MV-4-11 (cell line): ENCODE measurements at regions not wholly inside any gene's neighbourhood (a gene's known extent, or its start where the extent isn't known, plus 50 kb on each side); places are given as distances from the start of the nearest gene placed in this dataset.
"Not testable (repeated sequence)": the region's sequence is repeated elsewhere in the genome, so short reads cannot be mapped to it uniquely, and the experiment has no call there.

Experiments used
- DNase-seq: peaks from one replicate; lab custom pipeline; 2025; lab: John Stamatoyannopoulos, UW

DNA sequence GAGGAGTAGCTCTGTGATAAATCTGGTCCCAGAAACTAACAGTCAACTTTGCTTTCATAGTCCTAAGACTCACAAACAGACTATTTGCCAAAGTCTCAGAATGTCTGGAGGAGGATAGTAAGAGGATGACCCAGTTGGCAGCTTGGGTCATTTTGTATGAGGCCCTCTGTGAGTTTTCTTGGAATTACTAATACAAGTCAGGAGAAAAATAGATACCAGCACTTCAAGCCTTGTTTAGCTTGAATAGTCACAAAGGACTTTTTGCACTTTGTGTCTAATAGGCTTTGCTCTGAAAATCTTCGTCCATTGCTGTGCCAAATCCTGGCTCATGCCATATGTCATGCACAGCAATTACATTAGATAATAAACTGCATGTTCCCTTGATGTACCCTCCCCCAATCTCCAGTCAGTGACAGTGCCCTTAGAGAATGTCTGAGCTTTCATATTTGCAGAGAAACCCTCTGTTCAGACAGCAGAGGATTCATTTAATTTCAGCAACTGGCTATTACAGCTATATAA, 612.8 kb downstream of the CSNK1G3 start:
- no peak for DNase-seq

DNA sequence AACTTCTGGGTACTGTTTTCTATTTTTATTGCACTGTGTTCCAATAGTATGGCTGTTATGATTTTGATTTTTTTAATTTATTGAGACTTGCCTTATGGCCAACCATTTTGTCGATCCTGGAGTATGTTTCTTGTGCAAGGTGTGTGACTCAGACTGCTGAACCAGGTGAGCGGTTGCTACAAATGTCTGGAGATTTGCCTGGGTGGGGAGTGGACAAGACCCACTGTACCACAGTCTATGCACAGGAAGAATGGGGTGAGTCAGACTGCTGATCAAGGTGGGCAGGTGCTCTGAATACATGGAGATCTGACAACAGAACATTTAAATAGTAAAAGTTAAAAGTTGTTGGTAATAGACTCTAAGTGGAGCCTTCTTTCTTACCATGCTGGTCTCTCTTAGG, 609.2 kb downstream of the CSNK1G3 start:
- DNase-seq = no peak

DNA sequence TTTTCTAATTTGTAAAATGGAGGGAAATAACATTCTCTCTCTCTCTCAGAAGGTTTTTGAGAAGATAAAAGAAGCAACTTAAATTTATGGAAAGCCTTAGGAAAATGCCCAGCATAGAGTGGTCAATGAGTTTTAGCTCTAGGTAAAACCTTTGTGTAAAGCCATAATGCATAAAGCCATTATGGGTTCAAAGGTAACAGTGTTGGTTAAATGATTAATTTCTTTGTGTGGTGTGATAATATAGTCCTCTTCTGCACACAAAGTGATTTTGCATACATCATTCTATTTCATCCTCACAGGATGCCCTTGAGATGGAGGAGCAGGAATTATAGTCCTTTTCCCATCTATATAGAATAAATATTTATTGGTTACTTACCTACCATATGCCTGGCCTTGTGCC, 602.9 kb downstream of the CSNK1G3 start:
- no peak for DNase-seq

DNA sequence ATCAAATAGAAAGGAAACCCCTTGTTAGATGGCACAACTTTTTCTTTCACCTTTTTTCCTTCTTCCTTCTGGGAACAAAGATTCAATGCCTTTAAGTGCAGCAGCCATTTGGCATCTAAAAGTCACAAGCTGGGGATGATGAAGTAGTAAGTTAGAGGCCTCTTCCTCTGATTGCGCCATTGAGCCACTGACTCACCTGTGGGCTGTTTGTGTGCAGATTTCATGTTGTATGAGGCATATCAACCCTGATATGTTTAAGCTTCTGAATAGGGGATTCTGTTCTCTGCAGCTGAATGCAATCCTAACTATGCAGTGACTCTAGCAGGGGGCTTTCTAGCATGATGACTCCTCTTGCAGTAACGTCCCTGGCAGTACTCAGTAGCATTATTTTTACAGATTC, 599.9 kb downstream of the CSNK1G3 start:
- DNase-seq = no peak

DNA sequence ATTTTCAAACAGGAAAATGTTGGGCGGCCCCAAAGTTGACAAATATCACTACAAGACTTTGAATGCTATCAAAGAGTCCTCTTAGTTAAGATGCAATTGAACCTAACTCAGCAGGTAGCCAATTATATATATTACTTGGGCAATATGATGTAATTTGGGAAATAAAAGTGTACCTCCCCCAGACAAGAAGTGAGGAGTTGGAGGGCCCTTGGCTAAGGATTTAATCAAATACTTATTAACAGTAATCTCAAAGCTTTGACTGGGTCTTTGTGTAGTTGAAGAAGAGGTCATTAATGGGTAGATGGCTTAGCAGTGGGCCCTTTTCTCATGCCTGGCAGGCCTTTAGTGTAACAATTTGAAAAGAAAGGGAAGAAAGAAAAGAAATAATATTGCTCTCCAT, 599.0 kb downstream of the CSNK1G3 start:
- DNase-seq = no peak

DNA sequence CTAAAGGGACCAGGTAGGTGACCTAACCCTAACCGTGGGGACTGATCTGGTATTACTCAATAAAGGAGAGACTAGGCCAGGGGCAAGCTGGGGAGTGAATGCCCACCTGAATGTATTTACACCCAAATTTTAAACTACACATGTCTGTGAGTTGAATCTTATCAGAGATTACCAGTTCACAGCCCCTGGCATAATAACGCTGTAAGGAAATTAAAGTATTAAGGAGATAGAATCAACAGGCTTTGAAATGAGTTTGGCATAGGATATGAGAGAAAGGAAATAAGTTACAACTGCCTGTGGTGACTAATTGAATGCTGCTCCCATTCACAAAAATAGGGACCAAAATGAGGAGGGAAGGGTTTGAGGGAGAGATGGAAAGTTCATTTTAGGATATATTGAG, 593.3 kb downstream of the CSNK1G3 start:
- DNase-seq = no peak

DNA sequence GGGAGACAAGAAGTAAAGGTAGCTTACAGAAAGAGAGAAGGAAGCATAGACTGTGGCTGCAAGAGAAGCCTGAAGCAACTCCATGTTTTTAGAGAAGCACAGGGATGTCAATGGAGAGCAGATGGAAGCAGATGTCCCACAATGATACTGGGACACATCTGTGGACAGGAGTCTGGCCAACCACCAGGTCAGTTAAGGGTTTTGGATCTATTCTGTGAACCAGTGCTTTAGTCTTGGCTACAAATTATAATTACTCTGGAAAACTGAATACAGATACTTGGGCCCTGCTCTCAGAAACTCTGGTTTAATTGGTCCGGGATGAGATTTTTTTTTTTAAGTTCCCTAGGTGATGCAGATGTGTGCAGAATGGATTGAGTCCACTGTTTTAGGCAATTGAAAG, 592.8 kb downstream of the CSNK1G3 start:
- no peak for DNase-seq

DNA sequence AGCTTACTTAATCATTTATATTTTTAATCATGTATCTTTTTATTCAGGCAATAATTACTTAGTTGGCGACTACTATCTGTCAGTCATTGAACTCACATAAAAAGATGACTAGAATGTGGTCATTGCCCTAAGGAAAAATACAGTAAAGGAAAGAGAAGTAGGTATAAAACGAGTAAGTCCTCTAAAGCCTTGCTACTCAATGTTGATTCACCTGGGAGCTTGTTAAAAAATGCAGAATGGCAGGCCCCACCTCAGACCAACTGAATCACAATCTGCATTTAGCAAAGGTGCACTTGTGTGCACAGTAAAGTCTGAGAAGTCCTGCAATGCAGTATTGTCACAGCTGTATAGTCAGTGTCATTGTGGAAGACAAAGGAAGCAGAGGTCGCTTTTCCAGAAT, 592.4 kb downstream of the CSNK1G3 start:
- DNase-seq = no peak

DNA sequence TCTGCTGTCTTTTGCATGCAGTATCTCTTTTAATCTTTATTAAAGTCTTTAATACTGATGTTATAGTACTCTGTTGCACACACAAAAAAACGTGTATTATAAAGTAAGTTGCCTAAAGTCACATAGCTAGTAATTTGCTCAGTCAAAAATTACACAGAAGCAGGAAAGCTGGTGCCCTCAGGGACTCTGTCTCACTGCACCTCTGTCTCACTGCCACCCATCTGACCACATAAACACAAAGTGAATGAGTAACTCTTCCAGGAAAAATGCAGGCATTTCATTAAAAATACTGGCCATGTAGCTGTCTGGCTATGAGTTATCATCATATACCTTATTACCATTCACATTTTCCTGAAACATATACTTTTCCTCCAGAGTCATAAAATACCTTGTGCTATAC, 591.7 kb downstream of the CSNK1G3 start:
- no peak for DNase-seq

DNA sequence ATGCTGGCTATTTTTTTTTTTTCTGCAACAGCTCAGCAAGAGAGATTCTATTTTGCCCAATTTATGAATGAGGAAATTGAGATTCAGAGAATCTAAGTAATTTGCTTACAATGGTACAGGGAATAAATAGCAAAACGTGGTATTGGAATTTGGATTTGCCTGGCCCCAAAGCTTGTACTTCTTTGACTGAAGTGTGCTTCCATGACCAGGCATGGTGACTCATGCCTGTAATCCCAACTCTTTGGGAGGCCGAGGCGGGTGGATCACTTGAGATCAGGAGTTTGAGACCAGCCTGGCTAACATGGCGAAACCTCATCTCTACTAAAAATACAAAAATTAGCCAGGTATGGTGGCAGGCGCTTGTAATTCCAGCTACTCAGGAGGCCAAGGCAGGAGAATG, 591.1 kb downstream of the CSNK1G3 start:
- not testable (repeated sequence) for DNase-seq

DNA sequence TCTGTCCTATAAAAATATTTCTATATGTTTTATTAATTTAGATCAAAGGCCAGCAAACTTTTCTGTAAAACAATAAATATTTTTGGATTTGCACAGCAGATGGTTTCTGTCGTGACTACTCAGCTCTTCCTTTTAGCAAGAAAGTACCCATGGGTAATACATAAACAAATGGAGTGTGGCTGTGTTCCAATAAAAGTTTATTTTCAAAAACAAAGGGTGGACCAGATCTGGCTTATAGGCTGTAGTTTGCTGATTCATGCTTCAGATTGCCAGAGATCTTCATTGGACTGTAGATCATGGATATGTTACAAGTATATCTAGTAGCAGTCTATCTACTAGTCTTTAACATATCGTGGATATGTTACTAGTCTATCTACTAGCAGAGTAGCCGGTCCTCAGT, 590.5 kb downstream of the CSNK1G3 start:
- no peak for DNase-seq

DNA sequence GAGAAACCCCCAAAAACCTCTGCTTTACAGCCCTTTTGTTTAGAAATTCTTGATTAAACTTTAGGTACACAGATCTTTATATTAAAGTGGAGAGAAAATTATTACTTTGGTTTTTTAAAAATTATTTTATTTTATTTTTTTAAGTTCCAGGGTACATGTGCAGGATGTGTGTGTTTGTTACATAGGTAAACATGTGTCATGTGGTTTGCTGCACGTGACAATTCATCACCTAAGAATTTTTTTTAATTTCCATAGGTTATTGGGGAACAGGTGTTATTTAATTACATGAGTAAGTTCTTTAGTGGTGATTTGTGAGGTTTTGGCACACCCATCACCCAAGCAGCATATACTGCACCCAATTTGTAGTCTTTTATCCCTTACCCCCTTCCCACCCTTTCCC, 581.7 kb downstream of the CSNK1G3 start:
- DNase-seq = no peak

DNA sequence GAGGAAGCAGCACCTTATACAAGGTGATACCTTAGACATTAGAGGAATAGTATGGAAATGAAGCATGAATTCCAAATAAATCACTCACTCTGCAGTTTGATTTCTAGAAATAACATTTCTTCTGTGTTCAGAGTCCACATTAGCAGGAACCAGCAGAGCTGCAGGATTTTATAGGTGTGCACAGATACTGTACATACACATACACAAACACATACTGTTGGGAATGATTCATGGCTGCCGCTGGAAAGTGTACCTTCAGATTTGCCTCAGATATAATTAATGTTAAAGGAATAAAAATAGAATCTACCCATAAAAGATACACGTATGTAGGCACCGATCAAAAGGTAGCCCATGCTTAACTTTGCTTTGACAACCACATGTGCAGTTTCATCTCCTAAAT, 578.1 kb downstream of the CSNK1G3 start:
- no peak for DNase-seq

DNA sequence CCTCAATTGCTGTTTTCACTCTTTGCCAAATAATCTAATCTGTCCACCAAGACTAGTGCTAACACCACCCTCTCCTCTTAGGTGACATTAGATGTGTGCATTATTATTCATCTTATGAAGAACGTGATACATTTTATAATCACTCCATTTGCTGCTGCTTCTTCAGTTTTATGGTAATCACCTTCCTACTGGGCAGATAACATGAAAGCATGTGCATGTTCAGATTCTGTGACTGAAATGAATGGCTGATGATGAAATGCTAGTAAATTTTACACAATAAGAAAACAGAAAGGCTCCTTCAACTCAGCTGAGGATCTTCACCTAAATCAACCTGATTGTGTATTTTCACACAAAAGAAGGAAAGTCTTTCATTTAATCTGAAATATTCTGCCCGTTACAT, 577.6 kb downstream of the CSNK1G3 start:
- no peak for DNase-seq

DNA sequence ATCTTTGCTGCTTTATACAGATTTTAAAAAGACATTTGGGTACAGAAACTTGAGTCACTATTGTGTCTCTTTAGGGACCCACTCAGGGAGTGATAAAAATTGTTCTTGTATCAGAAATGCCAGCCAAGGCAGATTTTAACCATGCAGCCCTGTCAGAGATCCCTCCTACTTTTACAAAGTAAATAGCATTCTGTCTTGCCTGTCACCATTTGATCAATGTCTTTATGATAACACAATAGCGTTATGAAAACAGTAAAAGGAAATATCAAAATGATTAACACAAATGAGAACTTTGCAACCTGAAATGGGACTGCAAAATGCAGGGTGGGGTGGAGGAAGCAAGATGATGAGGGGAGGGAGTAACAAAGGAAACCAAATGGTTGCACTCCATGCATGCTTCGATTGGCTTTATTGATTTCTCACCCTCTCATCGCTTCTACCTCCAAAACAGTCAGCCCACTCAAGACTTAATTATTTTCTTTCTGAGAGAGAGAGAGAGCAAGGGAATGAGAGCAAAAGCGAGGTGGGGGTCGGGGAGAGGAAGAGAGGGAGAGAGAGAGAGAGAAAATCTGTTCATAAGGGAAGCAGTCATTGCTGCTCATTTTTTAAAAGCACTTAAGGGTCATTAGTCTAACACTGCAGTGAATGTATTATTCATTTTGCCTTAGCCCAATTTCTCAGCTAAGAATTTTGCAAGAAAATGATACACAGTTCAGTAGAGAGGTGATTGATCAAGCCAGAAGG, 576.5 kb downstream of the CSNK1G3 start:
- DNase-seq = no peak

DNA sequence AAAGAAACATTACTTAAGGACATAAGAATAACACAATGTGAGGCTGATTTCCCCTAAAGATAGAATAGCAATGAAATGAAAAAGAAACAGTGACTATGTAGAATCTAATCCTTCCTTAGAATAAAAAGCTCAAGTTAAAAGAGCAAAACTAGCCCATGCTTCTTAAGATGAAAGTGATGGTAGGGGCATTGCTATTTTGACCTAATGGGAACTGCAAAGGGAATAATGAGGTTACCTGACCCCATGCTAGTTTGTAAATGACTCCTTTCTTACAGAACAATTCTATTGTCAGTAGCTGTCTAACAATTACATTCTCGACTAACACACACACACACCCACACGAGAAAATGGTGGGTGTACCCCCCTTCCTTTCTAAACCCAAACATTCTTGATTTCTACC, 575.8 kb downstream of the CSNK1G3 start:
- DNase-seq = no peak

DNA sequence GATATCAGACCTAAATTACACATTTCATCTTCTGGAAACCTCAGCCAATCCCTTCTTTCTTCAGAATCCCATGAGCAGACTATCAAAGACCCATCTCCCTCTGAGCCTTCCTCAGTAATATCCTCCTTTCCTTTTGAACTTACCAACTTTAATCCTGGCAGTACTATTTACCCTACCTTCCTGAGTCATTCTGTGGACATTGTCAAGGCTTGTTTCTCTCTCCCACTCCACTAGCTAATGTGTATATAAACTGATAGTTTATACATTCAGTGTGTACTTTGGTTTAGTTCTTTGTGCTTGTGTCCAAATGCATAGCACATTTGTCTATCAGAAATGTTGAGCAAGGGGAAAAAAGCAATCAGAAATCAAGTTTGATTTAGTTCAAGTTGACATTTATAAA, 568.3 kb downstream of the CSNK1G3 start:
- no peak for DNase-seq

DNA sequence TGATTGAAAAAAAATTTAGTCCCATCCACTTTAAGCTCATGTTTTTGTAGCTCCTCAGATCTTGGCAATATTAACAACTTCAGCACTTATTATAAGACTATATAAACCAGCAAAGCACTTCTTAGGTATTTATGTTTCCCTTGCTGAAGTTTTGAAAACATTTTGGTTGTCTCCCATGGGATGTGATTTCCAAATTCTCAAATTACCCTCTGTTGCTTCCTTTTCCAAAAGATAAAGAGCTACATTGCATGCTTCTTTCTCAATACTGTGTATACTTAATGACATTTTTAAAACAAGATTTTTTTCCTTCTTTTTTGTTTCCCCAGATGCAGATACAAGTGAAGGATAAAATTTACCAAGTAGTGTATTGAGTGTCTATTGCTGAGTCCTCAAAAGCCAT, 567.1 kb downstream of the CSNK1G3 start:
- no peak for DNase-seq

DNA sequence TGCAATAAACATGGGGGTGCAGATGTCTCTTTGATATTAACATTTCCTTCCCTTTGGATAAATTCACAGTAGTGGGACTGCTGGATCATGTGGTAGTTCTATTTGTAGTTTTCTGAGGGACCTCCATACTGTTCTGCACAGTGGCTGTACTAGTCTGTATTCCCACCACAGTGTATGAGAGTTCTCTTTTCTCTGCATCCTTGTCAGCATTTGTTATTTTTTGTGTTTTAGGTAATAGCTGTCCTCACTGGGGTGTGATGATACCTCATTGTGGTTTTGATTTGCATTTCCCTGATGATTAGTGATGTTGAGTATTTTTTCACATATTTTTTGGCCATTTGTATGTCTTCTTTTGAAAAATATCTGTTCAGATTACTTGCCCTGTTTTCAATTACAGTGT, 562.5 kb downstream of the CSNK1G3 start:
- DNase-seq = no peak

DNA sequence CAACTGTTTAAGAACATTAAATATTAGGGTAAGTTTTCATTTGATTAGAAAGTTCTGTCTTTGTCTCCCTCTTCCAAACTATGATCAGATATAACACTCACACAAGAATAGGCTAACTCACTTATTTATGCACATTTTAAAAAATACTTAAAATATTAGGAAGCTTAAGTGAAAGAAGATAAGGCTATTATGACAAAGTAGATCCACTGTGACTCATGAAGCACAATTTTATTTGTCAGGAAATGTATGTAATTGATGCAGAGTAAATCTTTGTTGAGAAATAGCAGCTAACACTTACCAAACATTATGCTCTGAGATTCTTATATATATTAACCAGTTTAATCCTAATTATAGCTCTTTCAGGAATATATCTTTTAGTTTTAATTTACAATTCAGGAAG, 560.6 kb downstream of the CSNK1G3 start:
- DNase-seq = no peak

DNA sequence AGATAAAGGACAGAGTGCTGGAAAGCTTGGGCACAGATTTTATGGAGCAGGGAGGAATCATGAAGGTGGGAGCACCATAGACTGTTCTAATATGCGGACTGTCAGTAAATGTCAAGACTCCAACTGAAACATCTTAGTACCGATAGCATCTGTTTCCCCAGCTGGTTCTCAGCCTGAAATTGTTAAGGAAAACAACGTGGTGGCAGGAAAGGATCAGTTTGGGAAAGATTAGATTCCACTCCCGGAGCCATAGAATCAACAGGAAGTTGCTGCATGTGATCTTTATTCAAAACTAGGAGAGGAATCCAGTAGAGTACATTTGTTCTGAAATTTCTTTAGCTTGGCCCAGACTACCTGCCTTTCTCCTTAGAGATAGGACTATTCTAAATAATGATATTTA, 559.1 kb downstream of the CSNK1G3 start:
- no peak for DNase-seq

DNA sequence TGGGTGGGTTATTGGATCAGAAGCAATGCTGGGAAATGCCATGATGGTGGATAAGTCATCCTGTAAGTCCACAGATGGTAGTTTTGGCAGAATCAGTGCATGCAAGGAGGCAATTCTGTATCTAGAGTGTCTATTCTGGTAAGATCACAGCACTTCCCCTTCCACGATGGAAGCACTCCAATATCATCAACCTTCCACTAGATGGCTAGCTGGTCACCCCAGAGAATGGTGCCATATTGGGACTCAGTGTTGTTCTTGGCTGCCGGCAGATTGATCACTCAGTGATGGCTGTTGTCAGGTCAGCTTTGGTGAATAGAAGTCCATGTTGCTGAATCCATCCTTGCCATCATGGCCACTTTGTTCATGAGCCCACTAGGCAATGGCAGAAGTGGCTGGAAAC, 553.5 kb downstream of the CSNK1G3 start:
- peak; percentile 9 for DNase-seq

DNA sequence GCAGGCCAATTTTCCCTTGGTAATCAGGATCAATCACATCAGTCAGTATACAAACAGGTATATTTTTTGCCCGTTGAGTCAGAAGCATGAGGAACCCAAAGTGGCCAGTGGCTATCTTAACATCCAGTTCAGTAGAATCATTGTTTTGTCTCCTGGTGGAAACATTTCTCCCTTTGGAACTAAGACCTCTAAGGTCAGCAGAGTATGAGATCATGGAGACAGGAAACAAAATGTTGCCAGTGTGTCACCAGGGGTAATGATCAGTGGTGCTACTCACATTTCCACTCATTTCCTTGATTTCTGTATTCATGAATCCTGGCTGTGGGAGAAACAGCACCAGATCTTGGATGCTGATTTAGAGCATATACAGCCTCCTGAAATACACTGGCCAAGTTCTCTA, 553.0 kb downstream of the CSNK1G3 start:
- DNase-seq = no peak

DNA sequence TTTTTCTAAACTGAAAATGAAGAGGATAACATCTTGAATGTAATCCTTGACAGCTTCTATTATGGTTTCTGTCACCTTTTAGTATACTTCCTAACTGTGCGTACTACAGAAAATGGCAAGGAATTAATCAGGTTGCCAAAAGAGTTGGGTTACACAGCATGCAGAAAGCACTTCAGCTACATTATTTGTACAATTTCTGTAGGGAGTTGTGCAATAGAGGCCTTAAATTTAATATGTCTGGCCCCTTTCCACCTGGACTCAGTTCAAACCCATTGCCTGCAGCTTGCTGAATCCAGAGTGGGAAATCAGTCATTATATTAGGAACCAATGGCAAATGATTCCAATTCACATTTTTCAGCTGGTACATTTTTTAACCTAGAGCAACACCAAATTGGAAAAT, 549.7 kb downstream of the CSNK1G3 start:
- no peak for DNase-seq

DNA sequence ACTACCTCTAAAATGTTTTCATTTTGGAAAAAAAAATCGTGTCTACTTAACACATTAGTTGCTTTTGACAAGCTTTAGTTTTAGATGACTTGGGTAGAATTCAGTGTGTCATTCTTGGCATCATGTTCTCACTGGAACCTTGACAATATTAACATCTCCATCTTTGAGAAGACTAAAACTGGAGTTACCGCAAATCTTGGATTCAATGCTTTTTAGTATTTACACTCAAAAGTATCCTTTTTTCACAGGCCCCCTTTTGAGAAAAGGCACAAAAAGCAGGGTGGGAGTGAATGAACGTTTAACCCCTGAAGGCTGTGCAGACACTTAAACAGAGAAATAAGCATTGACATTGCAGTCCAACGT, 549.1 kb downstream of the CSNK1G3 start:
- no peak for DNase-seq
